SIG-M5 treated with dmso at 0.1 percent for 504 hours (cell line): ENCODE measurements at regions not wholly inside any gene's neighbourhood (a gene's known extent, or its start where the extent isn't known, plus 50 kb on each side); places are given as distances from the start of the nearest gene placed in this dataset.

Experiments
- DNase-seq: peaks from one replicate; lab custom pipeline; 2025; ENCODE audit not compliant: unreplicated experiment; lab: John Stamatoyannopoulos, UW

DNA sequence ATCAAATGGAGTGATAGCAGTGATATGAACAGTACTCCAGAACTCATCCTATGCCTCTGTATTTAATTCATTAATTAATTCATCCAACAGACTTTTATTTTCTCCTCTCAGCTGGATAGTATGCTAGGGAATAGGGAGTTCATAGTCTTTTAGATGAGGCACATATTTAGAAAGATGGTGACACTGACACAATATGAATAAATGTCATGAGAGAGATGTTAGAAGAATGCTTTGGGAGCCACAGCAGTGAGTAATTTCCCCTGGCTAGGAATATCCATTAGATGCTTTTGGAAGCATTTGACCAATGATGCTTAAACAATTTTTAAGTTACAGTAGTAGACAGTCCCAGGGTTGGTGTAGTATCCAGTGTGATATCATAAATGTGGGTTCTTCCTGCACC is 428.7 kb upstream of the SGCD start:
- DNase-seq = no peak

DNA sequence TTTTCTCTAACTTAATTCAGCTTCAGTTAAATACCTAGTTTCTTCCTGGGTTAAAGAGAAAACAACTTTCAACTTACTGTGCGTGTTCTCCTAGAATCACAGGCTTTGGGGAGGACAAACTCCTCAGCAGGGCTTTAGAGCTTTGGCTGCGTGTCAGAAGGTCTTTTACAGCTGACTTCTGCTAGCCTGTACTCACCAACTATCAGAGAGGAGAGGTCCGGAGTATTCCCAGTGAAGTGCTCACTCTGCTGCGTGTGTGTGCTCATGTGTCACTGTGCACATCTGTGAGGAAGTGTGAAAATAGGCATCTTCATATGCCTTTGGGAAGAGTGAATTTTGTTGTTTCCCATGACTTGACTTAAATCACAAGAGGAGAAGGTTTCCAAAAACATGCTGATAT is 423.2 kb upstream of the SGCD start:
- no peak for DNase-seq

DNA sequence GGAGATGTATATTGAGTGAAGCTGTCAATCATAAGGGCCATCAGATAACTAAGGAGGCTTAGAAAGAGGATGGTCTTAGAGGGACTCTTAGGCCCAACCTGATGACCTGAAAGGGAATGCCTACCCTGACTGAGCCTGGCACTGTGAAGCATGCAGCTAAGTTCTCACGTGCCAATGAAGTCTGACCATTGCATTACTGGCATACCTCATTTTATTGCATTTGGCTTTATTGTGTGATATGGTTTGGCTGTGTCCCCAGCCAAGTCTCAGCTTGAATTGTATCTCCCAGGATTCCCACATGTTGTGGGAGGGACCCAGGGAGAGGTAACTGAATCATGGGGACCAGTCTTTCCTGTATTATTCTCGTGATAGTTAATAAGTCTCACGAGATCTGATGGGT is 421.6 kb upstream of the SGCD start:
- DNase-seq = no peak

- DNase-seq = peak; percentile 9
These were observed 420.9 kb upstream of the SGCD start for GRCh38 chr5:155906046-155906445.

DNA sequence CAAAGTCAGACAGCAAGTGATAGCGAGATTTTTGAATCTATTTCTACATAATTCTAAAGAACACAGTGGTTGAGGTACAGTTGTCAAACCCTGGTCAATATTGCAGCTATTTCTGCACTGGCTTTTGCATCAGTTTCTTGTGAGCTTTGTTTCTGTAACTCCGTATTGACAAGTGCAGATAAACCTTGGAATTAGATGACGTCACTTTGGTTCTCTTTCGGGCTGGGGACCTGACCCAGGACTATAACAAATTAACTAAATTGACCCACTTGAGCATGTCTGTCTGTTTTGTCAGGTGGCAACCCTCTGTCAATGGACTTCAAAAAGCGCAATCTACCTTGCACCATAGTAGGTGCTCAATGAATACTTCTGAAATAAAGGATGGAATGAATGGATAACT is 418.4 kb upstream of the SGCD start:
- no peak for DNase-seq

GRCh38 chr5:155912291-155912690 is 414.7 kb upstream of the SGCD start:
- no peak for DNase-seq

DNA sequence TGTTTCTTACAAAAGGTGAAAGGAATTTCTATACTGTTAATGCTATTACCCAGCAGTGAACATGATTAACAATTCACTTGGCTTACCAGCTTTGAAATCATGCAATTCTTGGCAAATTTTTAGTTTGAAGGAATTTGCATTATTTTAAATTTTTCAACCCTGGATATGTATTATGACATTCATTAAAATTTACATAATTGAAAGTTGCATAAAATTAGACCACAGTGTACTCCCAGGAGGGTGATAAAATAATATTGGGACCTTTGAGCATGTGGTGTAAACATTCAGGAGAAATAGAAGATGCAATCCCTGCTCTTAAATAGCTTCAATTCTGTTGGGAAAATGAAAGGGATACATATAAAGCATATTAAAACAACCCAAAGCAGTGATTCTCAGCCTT is 412.2 kb upstream of the SGCD start:
- DNase-seq = no peak

DNA sequence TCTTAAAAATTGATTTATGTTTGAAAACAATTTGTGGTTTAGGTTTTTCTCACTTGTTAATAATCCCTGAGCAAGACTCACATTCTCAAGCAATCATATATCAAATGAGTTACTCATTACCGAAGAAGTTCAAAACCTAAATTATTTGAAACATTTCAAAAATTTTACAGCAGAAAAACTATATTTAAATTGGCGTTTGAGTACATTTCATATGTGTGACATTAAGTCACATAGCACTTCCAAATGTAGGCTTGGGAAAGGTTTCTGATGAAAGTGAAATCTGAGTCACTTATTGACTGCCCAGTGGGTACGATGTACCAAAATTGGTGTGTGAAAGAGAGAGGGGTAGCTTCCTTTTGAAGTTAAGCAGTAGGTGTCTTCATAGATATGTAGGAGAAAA is 411.4 kb upstream of the SGCD start:
- DNase-seq = no peak

DNA sequence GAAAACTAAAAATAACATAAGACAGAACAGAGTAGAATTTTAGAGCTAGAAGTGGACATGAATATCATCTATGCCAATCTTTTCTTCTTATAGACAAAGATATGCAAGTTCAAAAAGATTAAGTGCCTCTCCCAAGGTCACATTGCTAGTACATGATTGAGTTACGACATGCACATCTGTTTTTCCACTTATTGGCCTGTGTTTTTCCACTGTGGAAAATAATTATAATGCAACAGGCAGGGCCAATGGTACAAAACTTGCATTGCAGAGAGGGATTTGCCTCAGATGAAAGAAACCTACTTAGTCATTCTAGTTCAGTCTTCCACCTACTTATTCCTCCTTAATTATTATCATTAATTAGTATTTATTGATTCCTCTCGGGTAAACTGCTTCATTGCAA is 407.8 kb upstream of the SGCD start:
- DNase-seq = no peak

DNA sequence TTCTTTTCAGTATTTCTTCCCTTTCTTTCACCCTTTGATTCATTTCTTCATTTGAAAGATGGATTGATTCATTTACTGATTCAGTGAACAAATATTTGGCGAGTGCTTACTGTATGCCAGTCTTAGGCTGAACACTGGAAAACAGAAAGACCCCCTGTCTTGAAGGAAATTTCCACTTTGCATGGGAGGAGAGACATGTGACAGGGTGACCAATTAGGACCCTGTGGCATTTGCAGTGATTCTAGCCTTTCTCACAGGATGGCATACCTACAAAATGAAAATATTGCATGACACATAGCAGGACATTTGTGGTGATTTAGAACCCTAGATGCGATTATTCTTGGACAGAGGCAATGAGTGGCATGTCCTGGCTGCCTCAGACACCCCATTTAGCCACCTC is 407.2 kb upstream of the SGCD start:
- DNase-seq = no peak

GRCh38 chr5:155921621-155922020 is 405.3 kb upstream of the SGCD start:
- no peak for DNase-seq

DNA sequence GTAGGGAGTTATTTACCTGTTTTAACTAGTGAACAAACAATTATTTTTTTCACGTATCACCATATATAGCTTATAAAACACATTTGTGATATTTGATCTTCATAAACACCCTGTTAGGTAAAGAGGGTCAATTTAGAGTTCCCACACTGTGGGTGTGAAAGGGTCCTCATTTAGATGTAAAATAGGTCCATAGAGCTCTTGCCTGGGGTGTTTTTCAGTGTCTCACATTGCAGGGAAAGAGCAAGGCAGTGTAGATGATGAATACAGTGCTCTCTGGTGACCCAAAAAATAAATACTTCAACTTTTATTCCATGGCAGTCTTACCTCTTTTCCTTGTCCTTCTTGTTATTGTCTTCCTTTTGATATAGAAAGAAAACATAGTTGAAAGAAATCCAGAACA is 403.2 kb upstream of the SGCD start:
- DNase-seq = no peak

DNA sequence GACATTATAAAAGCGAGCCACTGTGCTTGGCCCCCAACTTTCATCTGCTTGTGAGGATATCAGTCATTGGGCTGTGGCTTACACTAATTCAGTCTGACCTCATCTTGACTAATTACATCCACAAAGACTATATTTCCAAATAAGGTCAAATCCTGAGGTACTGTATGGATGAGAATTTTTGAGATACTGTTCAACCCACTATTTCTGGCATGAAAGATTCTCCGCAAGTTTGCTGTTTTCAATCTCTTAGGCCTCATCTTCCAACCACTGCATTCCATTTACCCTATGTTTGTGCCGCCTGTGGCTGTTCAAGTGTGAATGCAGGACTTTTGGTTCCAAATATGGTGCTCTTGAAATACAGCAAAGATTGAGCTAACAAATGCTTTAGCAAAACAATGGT is 400.9 kb upstream of the SGCD start:
- no peak for DNase-seq

DNA sequence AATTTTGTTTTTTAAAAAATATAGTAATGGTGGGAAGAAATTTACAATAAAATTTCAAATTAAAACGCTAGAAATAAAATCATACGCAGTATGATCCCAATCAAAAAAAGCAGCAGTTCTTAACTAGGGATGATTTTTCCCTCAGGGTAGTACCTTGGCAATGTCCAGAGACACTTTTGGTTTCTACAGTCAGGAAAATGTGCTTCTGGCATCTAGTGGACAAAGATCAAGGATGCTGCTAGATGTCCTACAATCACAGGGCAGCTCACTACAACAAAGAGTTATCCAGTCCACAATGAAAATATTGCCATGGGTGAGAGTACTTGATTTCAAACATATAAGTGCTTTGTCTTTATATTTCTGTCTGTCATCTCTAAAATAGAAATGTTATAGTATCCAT is 400.2 kb upstream of the SGCD start:
- DNase-seq = no peak

GRCh38 chr5:155929112-155929511 is 397.9 kb upstream of the SGCD start:
- no peak for DNase-seq

DNA sequence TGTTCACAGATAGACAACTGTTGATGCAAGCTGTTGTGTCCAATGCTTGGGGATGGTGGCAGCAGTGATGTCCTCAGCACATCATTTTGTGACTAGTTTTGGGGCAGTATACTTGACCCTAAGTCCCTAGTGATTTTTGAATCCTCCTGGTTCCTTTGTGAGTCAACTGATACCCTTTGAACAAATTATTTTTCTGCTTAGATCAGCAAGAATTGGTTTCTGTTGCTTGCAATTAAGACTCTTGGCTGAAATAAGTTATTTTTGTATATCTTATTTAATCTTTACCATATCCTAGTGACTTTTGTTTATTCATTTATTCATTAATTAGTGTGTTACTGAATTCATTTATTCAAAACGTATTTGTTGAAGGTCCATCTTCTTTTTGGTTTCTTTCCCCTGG is 392.0 kb upstream of the SGCD start:
- no peak for DNase-seq

- DNase-seq = no peak
These were observed 391.2 kb upstream of the SGCD start for GRCh38 chr5:155935723-155936122.

DNA sequence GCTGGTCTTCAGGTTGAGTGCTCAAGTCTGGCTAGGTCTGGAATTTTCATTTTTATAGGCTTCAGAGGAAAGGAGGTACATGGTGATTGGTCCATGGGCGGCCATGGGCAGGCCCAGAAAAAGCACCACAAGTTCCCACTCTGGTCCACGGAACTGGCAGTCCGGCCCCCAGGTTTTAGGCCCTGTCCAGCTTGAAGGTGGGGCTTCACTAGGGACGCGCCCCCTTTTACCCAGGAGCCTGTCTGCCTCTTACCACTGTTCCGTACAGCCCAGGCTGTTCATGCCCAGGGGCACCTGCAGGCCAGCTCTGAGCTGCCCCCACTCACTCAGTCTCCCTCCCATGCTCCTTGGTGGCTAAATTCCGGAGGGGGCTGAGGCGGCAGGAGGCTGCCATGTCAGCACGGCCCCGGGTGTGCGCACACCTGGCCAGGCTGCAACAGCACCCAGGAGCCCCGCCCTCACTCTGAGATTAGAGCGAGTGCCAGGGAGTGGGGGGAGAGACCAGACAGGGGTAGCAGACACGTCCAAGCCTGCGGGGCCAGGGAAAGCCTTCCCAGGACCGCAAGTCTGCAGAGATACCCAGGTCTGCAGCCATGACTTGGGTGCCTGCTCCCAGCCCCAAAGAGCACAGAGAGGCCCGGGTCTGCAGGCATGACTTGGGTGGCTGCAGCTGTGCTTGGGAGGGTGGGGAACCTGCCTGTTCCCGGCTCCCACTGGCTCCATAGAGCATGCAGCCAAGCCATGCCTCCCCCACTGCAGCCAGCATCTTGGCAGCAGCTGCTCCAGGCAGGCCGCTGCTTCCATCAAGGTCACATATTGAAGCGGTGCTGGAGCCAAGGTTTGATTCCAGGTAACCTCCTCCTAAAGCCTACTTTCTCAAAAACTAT is 390.2 kb upstream of the SGCD start:
- no peak for DNase-seq

DNA sequence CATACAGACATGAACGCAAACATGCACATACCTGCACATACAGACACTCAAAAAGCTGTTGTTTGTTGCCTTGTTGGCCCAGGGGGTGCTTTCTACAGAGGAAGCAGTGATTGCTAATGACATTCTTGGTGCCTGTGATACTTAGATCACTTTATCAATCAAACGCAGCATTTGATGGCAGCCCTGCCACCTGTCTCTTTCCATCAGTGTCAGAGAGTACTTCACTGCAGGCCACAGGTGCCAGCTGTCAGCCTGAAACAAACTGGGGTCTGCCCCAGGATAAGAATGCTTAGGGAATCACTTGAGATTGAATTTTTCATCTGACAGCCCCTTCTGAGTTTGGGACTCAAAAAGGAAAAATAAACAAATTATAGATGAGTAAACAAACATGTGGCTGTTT is 388.9 kb upstream of the SGCD start:
- no peak for DNase-seq

DNA sequence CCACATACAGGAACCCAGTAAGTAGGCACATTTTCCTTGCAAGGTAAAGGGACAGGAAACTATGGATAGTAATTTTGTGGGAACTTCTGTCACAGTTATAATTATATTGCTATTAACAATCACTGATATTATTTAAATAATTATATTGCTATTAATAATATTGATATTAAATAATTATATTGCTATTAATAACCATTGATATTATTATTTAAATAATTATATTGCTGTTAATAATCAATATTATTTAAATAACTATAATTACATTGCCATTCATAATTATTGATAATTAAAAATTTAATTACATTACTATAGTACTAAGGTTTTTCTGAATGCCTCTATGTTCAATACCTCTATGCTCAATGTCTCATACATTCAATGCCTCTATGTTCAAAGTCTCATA is 385.6 kb upstream of the SGCD start:
- DNase-seq = no peak

DNA sequence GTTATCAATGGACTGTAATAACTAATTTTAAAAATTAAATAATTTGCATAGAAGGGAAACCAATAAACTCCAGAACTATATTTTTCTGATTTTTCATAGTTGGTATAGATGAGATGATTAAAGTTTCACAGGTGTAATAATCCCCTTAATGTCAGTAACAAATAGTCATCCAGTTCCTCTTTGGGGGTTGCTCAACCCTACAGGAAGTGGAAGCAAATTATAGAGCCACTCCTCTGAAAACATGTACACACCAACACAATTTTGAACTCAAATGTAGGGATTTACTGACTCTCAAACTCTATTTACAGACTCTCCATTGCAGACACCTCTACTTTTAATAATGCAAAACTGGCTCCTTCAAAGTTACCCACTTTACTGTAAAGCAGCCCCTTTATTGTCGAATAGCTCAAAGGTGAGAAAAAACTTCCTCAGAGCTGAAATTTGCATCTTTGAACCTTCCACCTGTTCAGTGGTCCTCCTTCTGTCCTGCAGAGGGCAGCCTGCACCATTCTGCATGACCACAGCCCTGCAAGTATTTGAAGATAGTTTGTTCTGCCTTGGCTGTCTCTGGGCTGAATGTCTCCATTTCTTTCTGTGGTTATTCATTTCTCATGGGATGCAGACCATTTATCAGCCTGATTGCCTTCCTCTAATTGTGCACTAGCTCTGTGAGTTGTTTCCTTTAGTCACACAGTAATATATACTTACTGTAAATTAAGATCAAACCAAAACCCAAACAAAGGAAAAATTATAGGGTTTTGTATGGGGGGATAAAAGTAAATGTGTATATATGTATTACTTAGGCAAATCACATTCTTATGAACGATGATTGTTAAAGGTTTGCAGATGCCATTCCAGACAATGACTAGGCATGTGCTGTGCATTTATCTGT is 383.2 kb upstream of the SGCD start:
- peak; percentile 48 for DNase-seq

- no peak for DNase-seq
These were observed 379.4 kb upstream of the SGCD start for GRCh38 chr5:155947394-155948062.
